DMS153 treated with DMSO at 0.1 percent for 48 hours (cell line): ENCODE measurements at regions not wholly inside any gene's neighbourhood (a gene's known extent, or its start where the extent isn't known, plus 50 kb on each side); places are given as distances from the start of the nearest gene placed in this dataset.
"Not testable (repeated sequence)": the region's sequence is repeated elsewhere in the genome, so short reads cannot be mapped to it uniquely, and the experiment has no call there.

Experiments used
- DNase-seq: peaks from one replicate; lab custom pipeline; 2025; ENCODE audit not compliant: unreplicated experiment; lab: John Stamatoyannopoulos, UW

DNA sequence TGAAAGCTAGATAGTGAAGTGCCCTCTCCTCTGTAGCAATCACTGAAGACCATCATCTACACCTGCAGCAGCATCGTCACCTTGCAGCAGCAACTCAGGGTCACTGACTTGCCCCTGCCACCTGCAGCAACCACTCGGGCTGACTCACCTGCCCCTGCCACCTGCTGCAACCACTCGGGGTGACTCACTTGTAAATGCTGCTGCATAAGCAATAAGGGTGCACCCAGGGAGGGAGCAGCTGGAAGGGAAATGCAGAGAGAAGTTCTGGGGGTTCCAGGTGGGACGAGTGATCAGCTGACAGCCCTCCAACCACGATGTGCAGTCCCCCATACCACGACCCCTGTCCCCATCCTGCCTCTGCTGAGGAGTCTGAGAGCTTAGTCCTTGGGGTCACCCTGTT, 357.1 kb upstream of the SFSWAP start:
- DNase-seq, result no peak

DNA sequence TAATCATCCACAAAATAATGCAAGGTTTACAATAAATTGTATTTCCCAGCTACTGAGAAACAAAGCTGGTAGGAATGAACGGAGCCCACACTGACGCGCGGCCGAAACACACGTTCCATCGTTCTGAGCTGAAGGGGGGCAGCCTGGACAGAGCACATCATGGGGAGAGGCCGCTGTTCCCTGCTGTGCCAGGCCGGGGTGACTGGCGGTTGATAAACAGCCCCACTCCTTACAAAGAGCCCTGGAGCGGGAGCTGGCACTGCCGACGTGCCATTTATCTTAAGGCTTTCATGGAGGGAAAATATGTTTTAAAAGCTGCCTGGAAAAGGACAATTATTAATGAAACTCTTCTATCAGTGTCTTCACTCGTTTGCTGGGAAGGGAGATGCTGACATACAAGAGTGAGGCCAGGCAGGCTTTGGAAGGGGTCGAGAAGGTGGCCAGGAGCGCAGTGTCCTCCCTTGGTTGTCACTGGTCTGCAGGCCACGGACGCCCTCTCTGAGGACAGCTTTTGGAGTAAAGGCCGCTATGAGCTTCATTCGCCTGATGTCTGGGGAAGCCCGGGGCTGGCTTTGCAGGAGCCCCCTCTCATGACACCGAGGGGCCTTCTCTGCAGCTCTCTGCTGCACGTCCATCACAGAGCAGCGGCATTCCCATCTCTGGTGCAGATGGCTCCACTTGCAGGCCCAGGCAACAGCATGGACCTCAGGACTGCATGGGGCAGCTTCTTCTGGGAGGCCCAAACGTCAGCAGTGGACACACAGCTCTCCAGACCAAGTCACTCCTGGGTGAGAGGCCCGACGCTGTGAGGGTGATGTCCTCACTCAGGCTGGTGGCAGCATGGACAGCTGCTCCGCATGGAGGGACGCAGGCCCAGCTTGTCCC, 355.3 kb upstream of the SFSWAP start:
- no peak for DNase-seq

DNA sequence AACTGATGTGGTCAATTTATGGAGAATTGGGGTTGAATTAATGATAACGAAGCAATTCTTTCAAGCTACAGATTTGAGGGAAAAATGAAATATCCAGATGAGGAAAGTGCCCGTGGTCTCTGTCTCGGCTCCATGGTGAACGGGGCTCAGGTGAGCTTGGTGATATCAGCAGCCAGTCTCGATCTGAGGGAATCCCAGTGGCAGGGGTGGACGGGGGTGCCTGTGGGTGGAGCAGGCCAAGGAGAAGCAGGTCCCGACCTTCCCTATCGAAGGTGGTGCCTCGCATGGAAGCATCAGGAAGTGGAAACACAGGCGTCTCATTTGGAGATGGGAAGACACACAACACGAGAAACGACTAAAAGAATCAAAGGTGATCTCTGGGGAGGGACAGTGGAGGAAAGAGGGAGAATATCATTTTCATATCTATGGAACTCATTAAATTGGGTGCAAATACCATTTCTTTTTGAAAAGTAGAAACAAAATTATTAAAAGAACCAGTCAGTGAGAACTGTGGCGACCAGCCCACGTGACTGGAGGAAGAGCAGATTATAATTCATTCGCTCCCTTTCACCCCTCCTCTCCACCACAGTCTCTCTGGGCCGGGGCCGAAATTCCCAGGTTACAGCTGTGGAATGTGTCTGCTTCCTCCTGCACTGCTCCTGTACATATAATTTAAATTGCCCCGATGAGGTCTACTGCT, 354.3 kb upstream of the SFSWAP start:
- DNase-seq, result no peak

GRCh38 chr12:131357185-131357747, 353.6 kb upstream of the SFSWAP start:
- no peak for DNase-seq

DNA sequence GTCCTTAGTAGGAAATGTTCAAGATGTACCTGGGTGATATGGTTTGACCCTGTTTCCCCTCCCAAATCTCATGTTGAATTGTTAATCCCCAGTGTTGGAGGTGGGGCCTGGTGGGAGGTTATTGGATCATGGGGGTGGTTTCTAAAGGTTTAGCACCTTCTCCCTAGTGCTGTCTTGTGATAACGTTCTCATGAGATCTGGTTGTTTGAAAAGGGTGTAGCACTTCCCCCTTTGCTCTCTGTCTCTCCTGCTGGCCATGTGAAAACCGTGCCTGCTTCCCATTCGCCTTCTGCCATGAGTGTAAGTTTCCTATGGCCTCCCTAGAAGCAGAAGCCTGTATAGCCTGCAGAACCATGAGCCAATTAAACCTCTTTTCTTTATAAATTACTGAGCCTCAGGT, 353.0 kb upstream of the SFSWAP start:
- DNase-seq, result no peak

DNA sequence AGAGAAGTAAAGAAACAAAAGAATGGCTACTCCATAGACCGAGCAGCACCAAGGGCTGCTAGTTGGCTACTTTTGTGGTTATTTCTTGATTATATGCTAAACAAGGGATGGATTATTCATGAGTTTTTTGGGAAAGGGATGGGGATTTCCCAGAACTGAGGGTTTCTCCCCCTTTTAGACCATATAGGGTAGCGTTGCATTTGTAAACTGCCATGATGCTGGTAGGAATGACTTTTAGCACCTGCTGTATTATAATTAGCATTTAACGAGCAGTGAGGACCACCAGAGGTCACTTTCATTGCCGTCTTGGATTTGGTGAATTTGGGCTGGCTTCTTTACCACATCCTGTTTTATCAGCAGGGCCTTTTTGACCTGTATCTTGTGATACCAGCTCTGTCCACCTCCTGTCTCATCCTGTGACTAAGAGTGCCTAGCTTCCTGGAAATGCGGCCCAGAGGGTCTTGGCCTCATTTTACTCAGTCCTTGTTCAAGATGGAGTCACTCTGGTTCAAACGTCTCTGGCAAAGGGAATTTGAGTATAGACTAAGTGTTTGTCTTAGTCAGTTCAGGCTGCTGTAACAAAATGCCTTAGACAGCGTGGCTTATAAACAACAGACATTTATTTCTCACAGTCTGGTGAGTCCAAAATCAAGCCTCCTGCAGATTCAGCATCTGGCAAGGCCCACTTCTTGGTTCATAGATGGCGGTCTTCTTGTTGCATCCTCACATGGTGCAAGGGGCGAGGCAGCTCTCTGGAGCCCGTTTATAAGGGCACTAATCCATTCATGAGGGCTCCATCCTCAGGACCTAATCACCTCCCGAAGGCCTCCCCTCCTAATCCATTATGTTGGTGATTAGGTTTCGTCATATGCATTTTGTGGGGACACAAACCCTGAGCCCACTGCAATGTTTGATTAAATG, 348.3 kb upstream of the SFSWAP start:
- DNase-seq, result no peak

- DNase-seq, result no peak
These were observed 347.5 kb upstream of the SFSWAP start for GRCh38 chr12:131363393-131363792.

DNA sequence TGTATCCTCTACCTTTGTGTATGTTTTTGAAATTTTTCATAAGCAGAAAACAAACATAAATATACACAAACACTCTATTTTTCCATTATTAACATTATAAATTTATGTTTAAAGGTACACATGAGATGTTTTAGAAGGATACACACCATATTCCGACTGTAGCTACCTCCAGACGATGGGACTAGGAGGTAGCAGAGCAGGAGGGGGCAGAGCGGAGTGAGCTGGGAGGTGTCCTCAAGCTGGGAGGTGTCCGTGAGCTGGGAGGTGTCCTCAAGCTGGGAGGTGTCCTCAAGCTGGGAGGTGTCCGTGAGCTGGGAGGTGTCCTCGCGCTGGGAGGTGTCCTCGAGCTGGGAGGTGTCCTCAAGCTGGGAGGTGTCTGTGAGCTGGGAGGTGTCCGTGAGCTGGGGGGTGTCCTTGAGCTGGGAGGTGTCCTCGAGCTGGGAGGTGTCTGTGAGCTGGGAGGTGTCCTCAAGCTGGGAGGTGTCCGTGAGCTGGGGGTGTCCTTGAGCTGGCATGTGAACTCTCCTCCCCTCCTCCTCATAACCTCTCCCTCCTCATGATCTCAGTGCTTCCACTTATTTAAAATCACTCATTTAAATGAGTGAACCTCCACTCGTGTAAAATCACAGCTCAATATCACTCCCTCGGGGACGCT, 346.9 kb upstream of the SFSWAP start:
- DNase-seq, result no peak

DNA sequence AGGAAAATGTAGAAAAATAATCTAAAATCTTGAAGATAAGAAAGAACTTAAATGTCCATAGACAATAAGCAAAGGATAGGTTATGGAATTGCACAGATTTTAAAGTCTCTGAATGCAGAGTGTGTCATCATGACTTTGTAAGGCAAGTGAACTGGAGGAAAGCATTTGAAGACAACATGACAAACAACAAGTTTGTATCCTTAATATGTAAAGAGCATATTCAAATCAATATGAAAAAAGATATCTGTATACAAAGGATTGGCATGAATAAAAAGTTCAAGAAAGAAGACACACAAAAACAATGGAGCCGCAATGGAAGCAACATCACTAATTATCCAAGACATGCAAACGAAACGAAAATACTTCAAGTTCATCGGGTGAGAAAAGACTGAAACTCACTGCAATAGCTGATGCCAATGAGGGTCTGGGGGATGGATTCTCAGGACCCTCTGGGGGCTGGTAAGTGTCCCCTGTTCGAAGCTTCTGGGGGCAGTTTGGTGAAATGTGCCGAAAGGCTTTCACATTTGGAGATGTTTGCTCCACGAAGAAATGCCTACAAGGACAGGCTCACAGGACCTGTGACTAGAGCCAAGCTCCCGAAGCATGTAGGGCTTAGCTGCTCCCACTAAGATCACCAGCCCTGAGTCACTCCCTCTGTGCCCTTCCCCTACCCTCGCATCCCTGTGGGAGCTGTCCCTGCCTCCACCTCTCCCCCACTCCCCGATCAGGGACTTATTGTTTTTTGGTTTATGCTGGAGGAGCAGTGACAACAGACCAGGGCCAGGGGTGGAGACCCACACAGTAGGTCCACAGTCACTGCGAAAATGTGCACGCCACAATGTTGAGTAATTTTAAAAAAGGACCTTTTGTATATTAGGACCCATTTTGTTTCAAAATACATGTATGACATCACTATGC, 345.7 kb upstream of the SFSWAP start:
- DNase-seq, result no peak

GRCh38 chr12:131365821-131366260, 345.0 kb upstream of the SFSWAP start:
- no peak for DNase-seq

- no peak for DNase-seq
These were observed 344.5 kb upstream of the SFSWAP start for GRCh38 chr12:131366261-131366871.

GRCh38 chr12:131367067-131367982, 343.6 kb upstream of the SFSWAP start:
- DNase-seq, result not testable (repeated sequence)

DNA sequence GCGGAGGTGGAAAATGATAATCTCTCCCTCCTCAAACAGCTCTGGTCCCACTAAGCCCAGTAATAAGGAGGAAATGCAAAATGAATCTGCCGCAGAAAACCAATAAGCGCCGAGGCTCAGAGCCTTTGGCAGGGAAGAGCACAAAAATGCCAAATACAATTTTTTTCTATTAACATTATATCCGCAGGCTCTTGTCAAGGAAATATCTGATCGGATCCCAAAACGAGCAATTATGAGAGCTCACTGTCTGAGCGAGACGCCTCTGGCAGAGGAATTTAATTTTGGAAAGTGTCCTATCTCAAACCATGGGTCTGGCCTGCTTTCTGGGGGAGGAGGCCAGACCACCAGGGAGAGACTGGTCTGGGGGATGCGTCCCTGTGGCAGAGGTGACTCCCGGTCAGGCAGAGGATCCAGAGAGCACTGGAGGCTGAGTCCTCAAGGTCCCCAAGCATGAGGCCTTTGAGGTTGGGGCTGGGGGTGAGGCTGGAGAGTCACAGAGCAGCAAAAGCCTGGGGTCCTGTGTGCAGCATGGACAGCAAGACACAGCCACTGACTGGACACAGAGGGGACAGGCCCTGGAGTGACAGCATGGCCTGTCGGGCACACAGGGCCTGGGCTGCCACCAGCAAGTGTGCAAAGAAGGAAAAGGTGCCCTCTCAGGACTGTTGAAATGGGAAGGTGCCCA, 342.8 kb upstream of the SFSWAP start:
- no peak for DNase-seq

DNA sequence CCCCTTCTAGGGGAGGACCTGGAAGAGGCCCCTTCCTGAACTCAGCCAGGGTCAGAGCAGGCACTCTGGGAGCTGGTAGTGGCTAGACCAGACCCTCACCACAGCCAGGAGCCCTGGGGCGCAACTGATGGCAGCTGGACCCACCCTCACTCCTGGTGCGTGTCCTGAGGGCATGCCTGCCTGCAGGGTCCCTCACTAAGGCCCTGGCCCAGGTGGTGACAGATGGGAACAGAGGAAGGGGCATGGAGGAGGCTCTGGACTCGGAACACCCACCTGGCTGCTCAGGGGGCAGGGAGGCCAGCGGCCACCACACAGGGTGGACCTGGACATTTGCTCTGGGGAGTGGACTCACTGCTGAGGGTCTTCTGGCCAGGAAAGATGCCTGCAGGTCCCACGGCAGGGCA, 342.2 kb upstream of the SFSWAP start:
- DNase-seq, result no peak

DNA sequence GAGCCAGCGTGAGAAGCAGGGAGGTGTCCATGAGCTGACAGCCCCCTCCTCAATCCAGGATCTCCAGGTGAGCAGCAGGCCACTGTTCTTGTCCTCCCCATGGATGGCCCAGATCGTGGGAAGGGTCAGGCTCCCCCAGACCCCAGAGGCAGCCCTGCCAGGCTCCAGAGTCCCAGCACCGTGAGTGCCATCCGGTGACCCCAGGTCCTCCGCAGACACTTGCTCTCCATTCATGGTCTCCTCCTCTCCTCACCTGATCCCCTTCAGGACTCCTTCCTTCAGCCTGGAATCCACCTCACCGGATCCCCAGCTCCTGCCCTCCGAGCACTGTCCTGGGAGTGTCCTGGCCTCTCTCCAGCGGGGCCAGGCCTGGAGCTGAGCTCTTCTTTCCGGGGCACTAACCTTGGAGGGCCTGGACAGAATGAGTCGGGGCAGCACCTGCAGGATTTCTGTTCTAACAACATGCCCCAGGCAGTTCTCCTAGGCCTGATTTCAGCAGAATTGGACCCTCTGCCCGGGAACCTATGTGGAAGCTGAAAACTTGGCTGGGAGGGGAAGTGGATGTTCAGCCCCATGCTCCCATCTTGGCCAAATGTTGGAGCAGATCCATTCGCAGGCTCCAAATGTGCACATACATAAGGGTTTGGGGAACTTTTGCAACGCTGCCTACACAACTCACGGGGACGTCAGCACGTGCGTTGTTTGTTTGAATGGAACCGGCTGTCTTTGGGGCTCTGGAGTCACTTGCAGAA, 341.6 kb upstream of the SFSWAP start:
- no peak for DNase-seq

GRCh38 chr12:131370321-131370720, 340.6 kb upstream of the SFSWAP start:
- DNase-seq, result no peak
